ENCODE measurements at regions not wholly inside any gene's neighbourhood (a gene's known extent, or its start where the extent isn't known, plus 50 kb on each side); places are given as distances from the start of the nearest gene placed in this dataset.
"Not testable (repeated sequence)": the region's sequence is repeated elsewhere in the genome, so short reads cannot be mapped to it uniquely, and the experiment has no call there.

- not testable (repeated sequence) for H3K36me3 ChIP-seq (ENCODE audit: low read depth); H3K4me3 ChIP-seq
Measured at GRCh38 chr4:183044924-183045640, 54.0 kb upstream of the WWC2 start.

GRCh38 chr4:183038436-183038835, 60.6 kb upstream of the WWC2 start:
- TF ChIP-seq CTCF (IDR thresholded peaks at IDR 0.05): no peak
- H3K9me3 ChIP-seq: no peaks in the 10 kb centered on the region
- DNase-seq (no peak), ATAC-seq (no peak)
- intact Hi-C loops (cut with DNase I, micrococcal nuclease): no loop called here
- H3K36me3 ChIP-seq (ENCODE audit: low read depth): no peaks in the 10 kb centered on the region
- no peaks in the 10 kb centered on the region for H3K4me1 ChIP-seq (ENCODE audit: low read depth)
- H3K4me3 ChIP-seq: no peak overlapping the region

More at GRCh38 chr4:183044924-183045640, 54.0 kb upstream of the WWC2 start:
- ATAC-seq; H3K9me3 ChIP-seq; DNase-seq; H3K4me1 ChIP-seq (ENCODE audit: low read depth); intact Hi-C loops (cut with DNase I, micrococcal nuclease): not testable (repeated sequence)

- Histone ChIP-seq H3K9me3 (no peaks in the 10 kb centered on the region), H3K4me3 (no peak overlapping the region), H3K4me1 (ENCODE audit: low read depth) (no peaks in the 10 kb centered on the region), H3K36me3 (ENCODE audit: low read depth) (no peaks in the 10 kb centered on the region)
- DNase-seq (no peak), ATAC-seq (no peak)
- intact Hi-C loops (cut with DNase I, micrococcal nuclease): no loop called here
- no peak for TF ChIP-seq CTCF (IDR thresholded peaks at IDR 0.05)
Measured at GRCh38 chr4:183035726-183036415, 63.2 kb upstream of the WWC2 start.

- no peak for ATAC-seq
- Histone ChIP-seq H3K4me1 (ENCODE audit: low read depth) (no peaks in the 10 kb centered on the region), H3K36me3 (ENCODE audit: low read depth) (no peaks in the 10 kb centered on the region), H3K9me3 (no peaks in the 10 kb centered on the region), H3K4me3 (no peak overlapping the region)
- intact Hi-C loops (cut with DNase I, micrococcal nuclease): no loop called here
- no peak for TF ChIP-seq CTCF (IDR thresholded peaks at IDR 0.05)
- no peak for DNase-seq
Measured at GRCh38 chr4:183035256-183035655, 63.8 kb upstream of the WWC2 start.

GRCh38 chr4:183030823-183031222, 68.2 kb upstream of the WWC2 start:
- H3K36me3 ChIP-seq (ENCODE audit: low read depth): no peaks in the 10 kb centered on the region
- no peak overlapping the region for H3K4me3 ChIP-seq
- DNase-seq (no peak), ATAC-seq (no peak)
- no peaks in the 10 kb centered on the region for H3K9me3 ChIP-seq
- no peak for TF ChIP-seq CTCF (IDR thresholded peaks at IDR 0.05)
- H3K4me1 ChIP-seq (ENCODE audit: low read depth): no peaks in the 10 kb centered on the region
- intact Hi-C loops (cut with DNase I, micrococcal nuclease): no loop called here

GRCh38 chr4:183030309-183030708, 68.7 kb upstream of the WWC2 start:
- no peaks in the 10 kb centered on the region for H3K4me1 ChIP-seq (ENCODE audit: low read depth)
- no peaks in the 10 kb centered on the region for H3K9me3 ChIP-seq
- H3K4me3 ChIP-seq: no peak overlapping the region
- intact Hi-C loops (cut with DNase I, micrococcal nuclease): no loop called here
- no peaks in the 10 kb centered on the region for H3K36me3 ChIP-seq (ENCODE audit: low read depth)
- no peak for TF ChIP-seq CTCF (IDR thresholded peaks at IDR 0.05)
- ATAC-seq (no peak), DNase-seq (no peak)
